GM12878 (cell line): ENCODE measurements at regions not wholly inside any gene's neighbourhood (a gene's known extent, or its start where the extent isn't known, plus 50 kb on each side); places are given as distances from the start of the nearest gene placed in this dataset.

Source experiments
- ATAC-seq: fragments of 200-7000 bp; cut with Tn5 transposase; 3 replicates; pipeline ENCODE4 v1.9.1; 2020; ENCODE audit warnings: mild to moderate bottlenecking, moderate library complexity
- BruUV-seq: library from RNA; stranded (reverse); fragments of 400-500 nt; replicated peaks from 2 replicates; lab custom pipeline; 2021; lab: Mats Ljungman, UMichigan
- CTCF ChIA-PET: fragments of 300-600 bp; sonication (Branson Sonifier 250); formaldehyde crosslinking; extraction: SDS; loops from one replicate; lab custom pipeline; 2021; ENCODE audit warnings: inconsistent platforms; lab: Yijun Ruan, JAX
- POLR2A ChIA-PET: fragments of 350-600 bp; formaldehyde crosslinking; extraction: SDS; loops from one replicate; lab custom pipeline; 2021; ENCODE audit warnings: inconsistent platforms; lab: Charles Lee
- RAD21 ChIA-PET: fragments of 300-600 bp; sonication (Branson Sonifier 250); formaldehyde crosslinking; loops from one replicate; lab custom pipeline; 2023; ENCODE audit warnings: antibody characterized with exemption; ENCODE audit not compliant: unreplicated experiment; lab: Charles Lee
- SMC1A ChIA-PET: fragments of 300-600 bp; sonication (Branson Sonifier 250); formaldehyde crosslinking; loops from one replicate; lab custom pipeline; 2023; ENCODE audit not compliant: unreplicated experiment, uncharacterized antibody; lab: Charles Lee
- DNase-seq: peaks from one replicate; pipeline ENCODE4 v3.0.0-alpha.2; 2011; ENCODE audit warnings: low read depth, low spot score
- FAIRE-seq: peaks from 3 replicates; lab custom pipeline; 2011; peaks lifted over from hg19 to GRCh38; lab: Jason Lieb, UNC
- H2AFZ ChIP-seq: 2 replicates; pipeline ENCODE4 v1.6.0; 2011; ENCODE audit warnings: low read depth, low read length, control low read depth; ENCODE audit not compliant: control insufficient read depth
- H3K27ac ChIP-seq: 2 replicates; pipeline ENCODE4 v1.5.1; 2011; ENCODE audit warnings: control low read depth; ENCODE audit not compliant: control insufficient read depth, insufficient read depth
- H3K27me3 ChIP-seq, 2 experiments: replicated peaks in 1 of 2; 2 replicates each; pipeline versions ENCODE4 v1.6.0 to v1.6.1; 2011; ENCODE audit warnings: low read length in 1 of 2; ENCODE audit not compliant: control insufficient read depth in 2 of 2, insufficient read depth in 2 of 2
- H3K36me3 ChIP-seq, 2 experiments: 2 replicates each; pipeline ENCODE4 v1.5.1; 2011; ENCODE audit warnings: low read length in 1 of 2; ENCODE audit not compliant: control insufficient read depth in 2 of 2, insufficient read depth in 2 of 2
- H3K4me1 ChIP-seq: 2 replicates; pipeline ENCODE4 v1.6.1; 2011; ENCODE audit warnings: mild to moderate bottlenecking, low read length, moderate library complexity, mixed read lengths; ENCODE audit not compliant: control insufficient read depth, insufficient read depth
- H3K4me2 ChIP-seq: 2 replicates; pipeline ENCODE4 v1.6.0; 2011; ENCODE audit warnings: control low read depth; ENCODE audit not compliant: control insufficient read depth, insufficient read depth
- H3K4me3 ChIP-seq: fragments of 200-600 bp; sonication (generic); 2 replicates; pipeline ENCODE4 v1.5.1; 2016
- H3K79me2 ChIP-seq: 2 replicates; pipeline ENCODE4 v1.6.0; 2011; ENCODE audit warnings: low read length; ENCODE audit not compliant: control insufficient read depth, insufficient read depth
- H3K9ac ChIP-seq: 2 replicates; pipeline ENCODE4 v1.8.0; 2011; ENCODE audit warnings: low read length, control low read depth, mixed read lengths; ENCODE audit not compliant: control insufficient read depth, insufficient read depth
- H3K9me3 ChIP-seq: replicated peaks from 3 replicates; pipeline ENCODE4 v1.5.1; 2011; ENCODE audit warnings: mild to moderate bottlenecking, low read length; ENCODE audit not compliant: control insufficient read depth, insufficient read depth
- H4K20me1 ChIP-seq: 2 replicates; pipeline ENCODE4 v1.6.0; 2011; ENCODE audit not compliant: control insufficient read depth, insufficient read depth
- CEBPB ChIP-seq, 2 experiments: fragments of 150-350 bp in 1 of 2; IDR thresholded peaks; 2 replicates each; pipeline ENCODE4 v1.6.1; 2012 to 2014; ENCODE audit warnings: low read depth in 2 of 2, low read length in 2 of 2, borderline replicate concordance in 1 of 2, inconsistent platforms in 1 of 2
- RAD21 ChIP-seq: IDR thresholded peaks from 2 replicates; pipeline ENCODE4 v1.6.1; 2011; ENCODE audit warnings: mild to moderate bottlenecking, low read depth, low read length, moderate library complexity; ENCODE audit not compliant: insufficient read depth
- WGBS: methylation state at CpG from one replicate; pipeline ENCODE4 v1.1.6; 2016; ENCODE audit warnings: low lambda C conversion rate; ENCODE audit not compliant: insufficient replicate concordance, insufficient coverage; ENCODE audit errors: missing lambda C conversion rate; 5-methylcytosine and 5-hydroxymethylcytosine counted together
- in situ Hi-C: fragments of 300-500 bp; cut with MboI; formaldehyde crosslinking; loops from 9 replicates; pipeline ENCODE4 v1.14.3; 2018; ENCODE audit warnings: mixed read lengths
- intact Hi-C: fragments of 100-400 bp; cut with micrococcal nuclease; formaldehyde crosslinking; loops from one replicate; pipeline ENCODE4 v1.14.2; 2022; ENCODE audit not compliant: unreplicated experiment
- TF ChIP-seq, protein P1 (sequence below): IDR thresholded peaks from 2 replicates; pipeline ENCODE4 v1.6.1; 2011; ENCODE audit warnings: borderline replicate concordance, low read depth, mild to moderate bottlenecking, moderate library complexity, mixed read lengths, low read length; ENCODE audit not compliant: insufficient read depth; ENCODE audit errors: extremely low read length
- TF ChIP-seq, protein P2 (sequence below): fragments of 450-650 bp; conservative IDR thresholded peaks from 2 replicates; pipeline ENCODE4 v1.6.1; 2017; ENCODE audit warnings: mild to moderate bottlenecking, moderate library complexity

DNA sequence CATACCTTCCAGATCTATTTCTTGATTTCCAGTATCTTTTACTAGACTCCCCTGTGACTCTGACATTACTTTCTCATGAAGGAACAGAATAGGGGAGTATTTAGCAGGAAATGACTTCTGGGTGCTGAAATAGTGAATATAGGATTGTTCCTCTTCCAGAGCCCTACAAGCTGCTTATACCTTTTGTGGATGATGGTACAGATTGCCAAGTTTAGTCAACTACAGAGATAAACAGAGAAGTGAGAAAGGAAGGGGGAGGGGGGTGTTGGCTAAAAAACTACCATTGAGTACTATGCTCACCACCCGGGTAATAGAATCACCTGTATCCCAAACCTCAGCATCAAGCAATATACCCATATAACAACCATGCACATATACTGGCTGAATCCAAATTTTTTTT, 298.3 kb upstream of the GPR149 start:
- no peaks in the 10 kb centered on the region for H3K36me3 ChIP-seq
- in situ Hi-C loops (no loop called here), intact Hi-C loops (no loop called here)
- POLR2A ChIA-PET: no interaction called here
- H3K4me3 ChIP-seq: no peak overlapping the region
- WGBS: 25% methylated on average over 1 of the region's 1 CpG
- BruUV-seq: no TSS peak
- FAIRE-seq (no peak), ATAC-seq (no peak; the same call in 1 of the 3 replicates), DNase-seq (no peak)
- no peak overlapping the region for H3K27ac ChIP-seq
- no peaks in the 10 kb centered on the region for H3K4me1 ChIP-seq
- RAD21 ChIA-PET: no interaction called here
- no peak overlapping the region for H3K9ac ChIP-seq
- no peak overlapping the region for H2AFZ ChIP-seq
- no peaks in the 10 kb centered on the region for H3K27me3 ChIP-seq
- no peaks in the 10 kb centered on the region for H3K79me2 ChIP-seq
- TF ChIP-seq CEBPB (IDR thresholded peaks at IDR 0.05; ENCODE audit: borderline replicate concordance in 1 of 2, low read depth in 2 of 2, low read length in 2 of 2) (no peak), RAD21 (no peak)
- TF ChIP-seq, protein P1, sequence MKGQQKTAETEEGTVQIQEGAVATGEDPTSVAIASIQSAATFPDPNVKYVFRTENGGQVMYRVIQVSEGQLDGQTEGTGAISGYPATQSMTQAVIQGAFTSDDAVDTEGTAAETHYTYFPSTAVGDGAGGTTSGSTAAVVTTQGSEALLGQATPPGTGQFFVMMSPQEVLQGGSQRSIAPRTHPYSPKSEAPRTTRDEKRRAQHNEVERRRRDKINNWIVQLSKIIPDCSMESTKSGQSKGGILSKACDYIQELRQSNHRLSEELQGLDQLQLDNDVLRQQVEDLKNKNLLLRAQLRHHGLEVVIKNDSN: no peak
- TF ChIP-seq, protein P2, sequence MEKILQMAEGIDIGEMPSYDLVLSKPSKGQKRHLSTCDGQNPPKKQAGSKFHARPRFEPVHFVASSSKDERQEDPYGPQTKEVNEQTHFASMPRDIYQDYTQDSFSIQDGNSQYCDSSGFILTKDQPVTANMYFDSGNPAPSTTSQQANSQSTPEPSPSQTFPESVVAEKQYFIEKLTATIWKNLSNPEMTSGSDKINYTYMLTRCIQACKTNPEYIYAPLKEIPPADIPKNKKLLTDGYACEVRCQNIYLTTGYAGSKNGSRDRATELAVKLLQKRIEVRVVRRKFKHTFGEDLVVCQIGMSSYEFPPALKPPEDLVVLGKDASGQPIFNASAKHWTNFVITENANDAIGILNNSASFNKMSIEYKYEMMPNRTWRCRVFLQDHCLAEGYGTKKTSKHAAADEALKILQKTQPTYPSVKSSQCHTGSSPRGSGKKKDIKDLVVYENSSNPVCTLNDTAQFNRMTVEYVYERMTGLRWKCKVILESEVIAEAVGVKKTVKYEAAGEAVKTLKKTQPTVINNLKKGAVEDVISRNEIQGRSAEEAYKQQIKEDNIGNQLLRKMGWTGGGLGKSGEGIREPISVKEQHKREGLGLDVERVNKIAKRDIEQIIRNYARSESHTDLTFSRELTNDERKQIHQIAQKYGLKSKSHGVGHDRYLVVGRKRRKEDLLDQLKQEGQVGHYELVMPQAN: no peak
- H3K4me2 ChIP-seq: no peak overlapping the region
- no peaks in the 10 kb centered on the region for H3K9me3 ChIP-seq
- H4K20me1 ChIP-seq: no peaks in the 10 kb centered on the region
- SMC1A ChIA-PET: no interaction called here
- CTCF ChIA-PET: no interaction called here
